Endodermal cell (in vitro differentiated cells): ENCODE measurements at regions not wholly inside any gene's neighbourhood (a gene's known extent, or its start where the extent isn't known, plus 50 kb on each side); places are given as distances from the start of the nearest gene placed in this dataset.

Experiments used
- DNase-seq: peaks from one replicate; pipeline ENCODE4 v3.0.0-alpha.2; 2017
- H3K27ac ChIP-seq: 2 replicates; pipeline ENCODE4 v1.5.1; 2013; ENCODE audit warnings: mild to moderate bottlenecking, low read depth, low read length, moderate library complexity
- H3K27me3 ChIP-seq: 2 replicates; pipeline ENCODE4 v1.6.1; 2013; ENCODE audit warnings: mild to moderate bottlenecking, low read length, moderate library complexity; ENCODE audit not compliant: insufficient read depth, control insufficient read depth, poor library complexity, severe bottlenecking
- H3K36me3 ChIP-seq: 2 replicates; pipeline ENCODE4 v1.7.0; 2013; ENCODE audit warnings: mild to moderate bottlenecking, low read length, moderate library complexity; ENCODE audit not compliant: control insufficient read depth, insufficient read depth
- H3K4me1 ChIP-seq: one replicate; pipeline ENCODE4 v1.7.0; 2013; ENCODE audit warnings: low read length; ENCODE audit not compliant: control insufficient read depth, insufficient read depth
- H3K4me3 ChIP-seq: 2 replicates; pipeline ENCODE4 v1.5.1; 2013; ENCODE audit warnings: mild to moderate bottlenecking, low read length, moderate library complexity
- H3K9ac ChIP-seq: 2 replicates; pipeline ENCODE4 v1.6.1; 2013; ENCODE audit warnings: mild to moderate bottlenecking, low read length, moderate library complexity; ENCODE audit not compliant: poor library complexity, severe bottlenecking; ENCODE audit errors: extremely low read depth
- H3K9me3 ChIP-seq: 2 replicates; pipeline ENCODE4 v1.6.1; 2013; ENCODE audit warnings: mild to moderate bottlenecking, low read length, moderate library complexity; ENCODE audit not compliant: control insufficient read depth
- H3K27ac Mint-ChIP-seq: 2 replicates; pipeline ENCODE4 v1.8.0; 2020; ENCODE audit warnings: mixed read lengths
- H3K27me3 Mint-ChIP-seq: 2 replicates; pipeline ENCODE4 v1.8.0; 2021; ENCODE audit warnings: mild to moderate bottlenecking, mixed read lengths; ENCODE audit not compliant: insufficient read depth
- H3K36me3 Mint-ChIP-seq: 2 replicates; pipeline ENCODE4 v1.8.0; 2020; ENCODE audit warnings: low read depth, mixed read lengths
- H3K4me1 Mint-ChIP-seq: 2 replicates; pipeline ENCODE4 v1.8.0; 2020; ENCODE audit warnings: mixed read lengths
- H3K4me3 Mint-ChIP-seq: 2 replicates; pipeline ENCODE4 v1.8.0; 2020; ENCODE audit warnings: mild to moderate bottlenecking, moderate library complexity, mixed read lengths
- H3K9me3 Mint-ChIP-seq: 2 replicates; pipeline ENCODE4 v1.8.0; 2020; ENCODE audit warnings: mild to moderate bottlenecking, mixed read lengths
- WGBS, 2 experiments: methylation state at CpG; one replicate each; pipeline versions ENCODE4 v1.1.5 to v1.1.7; 2013; ENCODE audit warnings: missing lambda C conversion rate in 2 of 2, mixed read lengths in 1 of 2; ENCODE audit not compliant: insufficient coverage in 1 of 2, insufficient read length in 1 of 2; 5-methylcytosine and 5-hydroxymethylcytosine counted together
- TF ChIP-seq, protein P1 (sequence below): fragments of 200-600 bp; sonication (generic); conservative IDR thresholded peaks from 2 replicates; pipeline ENCODE4 v1.5.0; 2021; ENCODE audit warnings: antibody characterized with exemption, mild to moderate bottlenecking

DNA sequence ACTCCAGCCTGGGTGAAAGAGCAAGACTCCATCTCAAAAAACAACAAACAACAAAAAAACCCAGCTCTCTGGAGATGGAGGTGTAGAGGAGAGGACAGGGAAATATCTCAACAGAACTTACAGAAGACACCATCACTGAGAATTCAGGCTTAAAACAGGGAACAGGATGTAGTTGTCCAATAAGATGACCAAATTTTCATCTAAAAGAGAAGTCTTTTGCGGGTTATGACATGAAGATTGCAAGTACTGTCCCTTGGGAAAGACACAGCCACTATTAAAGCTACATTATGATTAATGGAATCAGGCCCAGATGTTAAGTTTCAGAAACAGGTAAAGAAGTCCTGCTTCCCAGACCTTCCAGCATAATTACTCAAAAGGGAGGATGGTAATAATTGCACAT is 235.2 kb upstream of the NRP1 start:
- Mint-ChIP-seq H3K4me1 (no peaks in the 10 kb centered on the region), H3K9me3 (no peaks in the 10 kb centered on the region), H3K27me3 (no peaks in the 10 kb centered on the region), H3K4me3 (no peak overlapping the region), H3K27ac (no peak overlapping the region), H3K36me3 (no peaks in the 10 kb centered on the region)
- Histone ChIP-seq H3K9ac (no peak overlapping the region), H3K4me3 (no peak overlapping the region), H3K36me3 (no peaks in the 10 kb centered on the region), H3K27ac (no peak overlapping the region), H3K27me3 (no peaks in the 10 kb centered on the region), H3K4me1 (no peaks in the 10 kb centered on the region), H3K9me3 (no peaks in the 10 kb centered on the region)
- DNase-seq: no peak
- TF ChIP-seq, protein P1, sequence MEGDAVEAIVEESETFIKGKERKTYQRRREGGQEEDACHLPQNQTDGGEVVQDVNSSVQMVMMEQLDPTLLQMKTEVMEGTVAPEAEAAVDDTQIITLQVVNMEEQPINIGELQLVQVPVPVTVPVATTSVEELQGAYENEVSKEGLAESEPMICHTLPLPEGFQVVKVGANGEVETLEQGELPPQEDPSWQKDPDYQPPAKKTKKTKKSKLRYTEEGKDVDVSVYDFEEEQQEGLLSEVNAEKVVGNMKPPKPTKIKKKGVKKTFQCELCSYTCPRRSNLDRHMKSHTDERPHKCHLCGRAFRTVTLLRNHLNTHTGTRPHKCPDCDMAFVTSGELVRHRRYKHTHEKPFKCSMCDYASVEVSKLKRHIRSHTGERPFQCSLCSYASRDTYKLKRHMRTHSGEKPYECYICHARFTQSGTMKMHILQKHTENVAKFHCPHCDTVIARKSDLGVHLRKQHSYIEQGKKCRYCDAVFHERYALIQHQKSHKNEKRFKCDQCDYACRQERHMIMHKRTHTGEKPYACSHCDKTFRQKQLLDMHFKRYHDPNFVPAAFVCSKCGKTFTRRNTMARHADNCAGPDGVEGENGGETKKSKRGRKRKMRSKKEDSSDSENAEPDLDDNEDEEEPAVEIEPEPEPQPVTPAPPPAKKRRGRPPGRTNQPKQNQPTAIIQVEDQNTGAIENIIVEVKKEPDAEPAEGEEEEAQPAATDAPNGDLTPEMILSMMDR: no peak
- WGBS, 2 experiments: 96% methylated on average over 1 of the region's 1 CpG; no CpG with 5 or more reads in 1 of the 2 experiments

DNA sequence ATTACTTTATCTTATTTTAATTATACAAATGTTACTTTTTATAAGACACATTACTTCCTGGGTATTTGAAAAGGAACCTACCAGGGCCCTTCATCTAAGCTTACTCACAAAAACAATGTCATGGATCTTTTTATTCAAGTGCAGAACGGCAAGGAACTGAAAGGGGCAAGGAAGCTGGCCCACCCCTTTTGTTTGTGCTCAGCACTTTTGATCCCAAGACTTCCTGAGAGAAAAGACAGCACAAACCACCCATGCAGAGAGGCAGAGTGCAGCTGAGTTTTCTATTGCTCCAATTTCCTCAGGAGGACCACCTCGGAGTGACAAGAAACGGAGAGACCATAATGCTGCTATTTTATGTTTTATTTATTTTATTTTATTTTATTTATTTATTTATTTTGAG is 232.0 kb upstream of the NRP1 start:
- no peak overlapping the region for H3K4me3 Mint-ChIP-seq
- Histone ChIP-seq H3K9ac (no peak overlapping the region), H3K36me3 (no peaks in the 10 kb centered on the region), H3K4me3 (no peak overlapping the region), H3K9me3 (no peaks in the 10 kb centered on the region), H3K27me3 (no peaks in the 10 kb centered on the region), H3K27ac (no peak overlapping the region), H3K4me1 (no peaks in the 10 kb centered on the region)
- H3K36me3 Mint-ChIP-seq: no peaks in the 10 kb centered on the region
- no peaks in the 10 kb centered on the region for H3K27me3 Mint-ChIP-seq
- H3K27ac Mint-ChIP-seq: no peak overlapping the region
- TF ChIP-seq, protein P1: no peak
- DNase-seq: no peak
- no peaks in the 10 kb centered on the region for H3K4me1 Mint-ChIP-seq
- H3K9me3 Mint-ChIP-seq: no peaks in the 10 kb centered on the region
- 62% methylated on average over 3 of the region's 3 CpGs; no CpG with 5 or more reads in 1 of the 2 experiments for WGBS, 2 experiments

DNA sequence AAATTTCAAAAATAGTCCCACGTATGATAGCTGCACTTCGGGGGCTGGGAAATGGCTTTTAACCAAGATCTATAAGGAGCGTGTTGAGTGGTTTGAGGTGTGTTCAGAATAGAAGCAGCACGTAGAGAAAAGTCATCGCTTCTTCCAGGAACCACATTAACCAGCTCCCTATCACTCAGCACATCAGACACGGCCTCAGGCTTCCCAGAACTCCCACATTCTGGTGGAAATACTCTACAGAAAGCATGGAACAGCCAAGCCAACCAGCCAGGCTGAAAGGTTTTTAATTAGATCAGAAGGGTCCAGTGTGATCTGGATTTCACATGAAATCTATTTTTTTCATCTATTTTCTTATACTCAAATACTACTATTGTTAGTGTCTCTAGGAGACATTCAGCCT is 231.5 kb upstream of the NRP1 start:
- no peaks in the 10 kb centered on the region for H3K36me3 Mint-ChIP-seq
- H3K4me1 Mint-ChIP-seq: no peaks in the 10 kb centered on the region
- Histone ChIP-seq H3K4me3 (no peak overlapping the region), H3K36me3 (no peaks in the 10 kb centered on the region), H3K9ac (no peak overlapping the region), H3K27me3 (no peaks in the 10 kb centered on the region), H3K4me1 (no peaks in the 10 kb centered on the region), H3K9me3 (no peaks in the 10 kb centered on the region), H3K27ac (no peak overlapping the region)
- H3K9me3 Mint-ChIP-seq: no peaks in the 10 kb centered on the region
- H3K27ac Mint-ChIP-seq: no peak overlapping the region
- 85 to 100% methylated on average over 1 to 6 of the region's 6 CpGs for WGBS, 2 experiments
- DNase-seq: no peak
- no peaks in the 10 kb centered on the region for H3K27me3 Mint-ChIP-seq
- H3K4me3 Mint-ChIP-seq: no peak overlapping the region
- TF ChIP-seq, protein P1: no peak
